ENCODE measurements at regions not wholly inside any gene's neighbourhood (a gene's known extent, or its start where the extent isn't known, plus 50 kb on each side); places are given as distances from the start of the nearest gene placed in this dataset.

DNA sequence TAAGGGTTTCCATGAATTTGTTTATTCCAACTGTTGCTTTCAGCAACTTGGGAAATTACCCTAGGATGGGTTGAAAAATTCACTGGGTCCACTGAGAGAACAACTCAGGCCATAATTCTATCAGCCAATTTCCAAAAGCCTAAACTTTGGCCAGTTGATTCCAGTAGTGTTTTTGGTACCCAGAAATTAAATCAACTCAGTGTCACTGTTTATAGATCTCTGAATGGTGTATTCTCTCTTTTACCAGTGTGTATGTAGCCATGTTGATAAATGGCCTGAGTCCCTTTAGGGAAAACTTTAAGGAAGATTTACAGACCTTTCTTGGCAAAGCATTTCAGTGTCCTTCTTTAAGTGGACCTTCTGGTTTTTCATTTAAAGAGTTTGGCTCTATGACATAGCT, 636.4 kb downstream of the OTOL1 start:
- ATAC-seq = no peak
- no peak for TF ChIP-seq POLR2A (IDR thresholded peaks at IDR 0.05)
- TF ChIP-seq CTCF (IDR thresholded peaks at IDR 0.05) = no peak
- H3K36me3 ChIP-seq (replicated peaks in 1 of 2; ENCODE audit: insufficient read depth in 1 of 2, low read depth in 2 of 2) = no peaks in the 10 kb centered on the region
- no peak overlapping the region for H3K4me3 ChIP-seq
- intact Hi-C loops (cut with DNase I) = no loop called here
- H3K9me3 ChIP-seq = no peaks in the 10 kb centered on the region
- no peak overlapping the region for H3K27ac ChIP-seq
- no peaks in the 10 kb centered on the region for H3K4me1 ChIP-seq
- H3K27me3 ChIP-seq = no peaks in the 10 kb centered on the region
- no peak for DNase-seq

DNA sequence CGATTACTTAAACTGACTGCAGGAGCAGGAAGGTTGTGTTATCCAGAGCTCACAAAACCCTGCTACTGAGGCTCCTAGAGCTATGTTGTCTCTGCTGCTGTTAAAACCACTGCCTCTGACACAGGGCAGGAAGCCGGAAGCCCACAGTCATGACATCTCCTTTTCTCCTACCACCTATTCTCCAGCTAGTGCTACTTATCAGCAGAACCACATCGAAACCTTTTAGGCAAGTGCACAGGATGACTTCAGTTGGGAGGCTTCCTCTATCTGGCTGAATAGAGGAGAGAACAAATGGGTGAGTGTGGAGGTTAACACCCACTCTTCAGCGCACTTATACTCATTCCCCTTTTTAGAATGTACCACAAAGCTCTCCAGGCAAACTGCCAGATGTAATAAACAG, 638.0 kb downstream of the OTOL1 start:
- no peak for TF ChIP-seq POLR2A (IDR thresholded peaks at IDR 0.05)
- TF ChIP-seq CTCF (IDR thresholded peaks at IDR 0.05) = no peak
- no peak for ATAC-seq
- no peak for DNase-seq

GRCh38 chr3:162136136-162136535, 639.5 kb downstream of the OTOL1 start:
- Histone ChIP-seq H3K4me3 (no peak overlapping the region), H3K27ac (no peak overlapping the region), H3K4me1 (no peaks in the 10 kb centered on the region), H3K27me3 (no peaks in the 10 kb centered on the region), H3K9me3 (no peaks in the 10 kb centered on the region), H3K36me3 (replicated peaks in 1 of 2; ENCODE audit: insufficient read depth in 1 of 2, low read depth in 2 of 2) (no peaks in the 10 kb centered on the region)
- 73 to 83% methylated on average over 2 of the region's 2 CpGs for WGBS, 2 donors
- intact Hi-C loops (cut with DNase I) = no loop called here
- no peak for TF ChIP-seq POLR2A (IDR thresholded peaks at IDR 0.05)
- TF ChIP-seq CTCF (IDR thresholded peaks at IDR 0.05) = no peak
- DNase-seq = no peak
- no peak for ATAC-seq

More for the DNA sequence above, 638.0 kb downstream of the OTOL1 start:
- Histone ChIP-seq H3K4me3 (no peak overlapping the region), H3K36me3 (replicated peaks in 1 of 2; ENCODE audit: insufficient read depth in 1 of 2, low read depth in 2 of 2) (no peaks in the 10 kb centered on the region), H3K27ac (no peak overlapping the region), H3K4me1 (no peaks in the 10 kb centered on the region), H3K9me3 (no peaks in the 10 kb centered on the region), H3K27me3 (no peaks in the 10 kb centered on the region)
- 60 to 78% methylated on average over 4 of the region's 4 CpGs for WGBS, 2 donors
- intact Hi-C loops (cut with DNase I) = no loop called here

GRCh38 chr3:162138509-162138908, 641.9 kb downstream of the OTOL1 start:
- Histone ChIP-seq H3K36me3 (replicated peaks in 1 of 2; ENCODE audit: insufficient read depth in 1 of 2, low read depth in 2 of 2) (no peaks in the 10 kb centered on the region), H3K27ac (no peak overlapping the region), H3K27me3 (no peaks in the 10 kb centered on the region), H3K4me1 (no peaks in the 10 kb centered on the region), H3K9me3 (no peaks in the 10 kb centered on the region), H3K4me3 (no peak overlapping the region)
- TF ChIP-seq CTCF (IDR thresholded peaks at IDR 0.05) = no peak
- ATAC-seq = no peak
- intact Hi-C loops (cut with DNase I) = no loop called here
- no peak for DNase-seq
- 44 to 45% methylated on average over 4 of the region's 4 CpGs for WGBS, 2 donors

GRCh38 chr3:162139841-162140240, 643.2 kb downstream of the OTOL1 start:
- no peaks in the 10 kb centered on the region for H3K27me3 ChIP-seq
- H3K4me3 ChIP-seq = no peak overlapping the region
- DNase-seq (no peak), ATAC-seq (no peak)
- no peak overlapping the region for H3K27ac ChIP-seq
- no peaks in the 10 kb centered on the region for H3K9me3 ChIP-seq
- H3K36me3 ChIP-seq (replicated peaks in 1 of 2; ENCODE audit: insufficient read depth in 1 of 2, low read depth in 2 of 2) = no peaks in the 10 kb centered on the region
- 23 to 33% methylated on average over 1 of the region's 1 CpG for WGBS, 2 donors
- no peaks in the 10 kb centered on the region for H3K4me1 ChIP-seq
- TF ChIP-seq POLR2A (IDR thresholded peaks at IDR 0.05) = no peak
- TF ChIP-seq CTCF (IDR thresholded peaks at IDR 0.05) = no peak
- intact Hi-C loops (cut with DNase I) = no loop called here

Data from body of pancreas (tissue), 4 donors.